COLO668 (cell line): ENCODE measurements at regions not wholly inside any gene's neighbourhood (a gene's known extent, or its start where the extent isn't known, plus 50 kb on each side); places are given as distances from the start of the nearest gene placed in this dataset.

Experiments used
- DNase-seq: peaks from one replicate; lab custom pipeline; 2025; ENCODE audit not compliant: unreplicated experiment; lab: John Stamatoyannopoulos, UW

DNA sequence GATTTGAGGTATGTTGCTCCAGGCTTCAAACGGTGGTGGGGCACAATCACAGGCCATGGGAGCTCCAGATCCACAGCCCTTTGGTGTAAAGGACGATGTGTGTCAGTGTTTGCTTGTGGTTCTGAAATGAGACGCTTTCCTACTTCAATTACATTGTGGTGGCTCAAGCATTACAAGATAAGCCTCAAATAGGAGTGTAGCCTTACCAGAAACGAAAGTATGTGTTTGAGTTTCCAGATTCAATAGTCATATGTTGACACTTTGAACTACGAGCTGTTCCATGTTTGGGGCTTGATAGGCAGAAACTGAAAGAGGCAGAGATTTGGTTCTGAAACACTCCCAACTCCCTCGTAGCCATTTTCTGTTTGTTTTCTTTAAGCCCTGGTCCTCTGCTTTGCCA is 187.1 kb downstream of the MYLK4 start:
- DNase-seq: no peak

DNA sequence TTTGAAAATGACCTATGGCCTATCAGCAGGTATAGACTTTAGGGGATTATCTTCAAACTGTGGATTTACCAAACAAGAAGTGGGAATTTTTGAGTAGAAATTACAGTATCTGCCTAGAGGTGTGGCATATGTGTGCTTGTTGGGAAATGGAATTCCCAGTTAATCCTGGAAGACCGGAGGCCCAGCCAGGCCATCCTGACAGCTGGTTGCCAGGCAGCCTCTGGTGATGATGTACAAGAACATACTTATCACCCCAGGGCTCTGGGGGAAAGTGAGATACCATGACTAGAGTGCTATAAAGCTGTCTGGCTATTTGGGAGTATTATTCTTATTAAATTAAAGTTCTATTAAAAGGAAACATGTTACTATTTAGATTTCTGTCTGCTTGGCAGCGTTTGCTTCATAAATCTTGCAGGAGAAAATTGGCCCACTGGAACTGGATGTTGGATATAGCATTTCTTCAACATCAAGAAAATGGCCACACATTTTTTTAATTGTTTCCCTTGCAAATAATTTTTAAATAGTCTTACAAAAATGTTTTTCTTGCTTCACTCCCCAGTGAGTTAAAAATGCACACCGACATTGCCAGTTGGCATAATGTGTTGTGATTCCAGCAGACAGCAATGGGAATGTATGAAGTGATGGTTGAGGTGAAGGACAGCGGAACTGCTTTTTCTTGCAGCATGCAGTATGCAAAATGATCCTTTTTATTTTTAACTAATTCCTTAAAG is 187.8 kb downstream of the MYLK4 start:
- no peak for DNase-seq

DNA sequence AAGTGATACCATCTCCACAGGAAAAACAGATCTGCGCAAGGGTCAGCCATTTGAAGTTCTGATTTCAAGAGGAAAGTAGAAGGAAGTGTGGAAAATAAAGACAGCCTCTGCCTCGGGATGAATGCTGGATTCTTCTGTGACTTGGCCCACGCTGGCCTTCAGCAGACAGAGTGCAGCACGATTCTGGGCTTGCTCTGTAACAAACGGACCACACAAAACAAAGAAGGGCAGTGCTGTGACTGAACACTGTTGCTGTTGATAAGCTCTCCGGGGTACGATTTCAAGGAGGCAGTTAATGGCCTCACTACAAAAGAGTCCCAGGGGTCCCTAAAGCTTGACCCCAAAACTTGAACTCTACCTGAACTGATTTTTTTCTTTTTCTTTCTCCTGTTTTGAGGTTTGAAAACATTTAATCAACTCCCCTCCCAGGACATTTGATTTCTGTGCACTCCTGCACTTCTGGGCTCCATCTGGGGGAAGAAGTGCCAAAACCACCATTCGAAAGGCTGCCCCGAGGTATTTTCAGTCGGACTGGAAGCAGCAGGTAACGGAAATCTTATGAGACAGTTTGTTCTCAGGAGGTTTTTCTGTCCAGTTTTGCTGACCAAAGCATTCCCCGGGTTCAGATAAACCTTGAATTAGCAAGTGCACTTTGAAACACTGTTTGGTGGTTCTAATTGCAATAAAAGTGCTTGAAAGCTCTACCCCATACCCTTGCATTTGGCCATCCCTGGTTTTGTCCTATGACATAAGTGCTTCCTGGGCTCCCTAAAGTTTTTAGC is 189.6 kb downstream of the MYLK4 start:
- DNase-seq: no peak

DNA sequence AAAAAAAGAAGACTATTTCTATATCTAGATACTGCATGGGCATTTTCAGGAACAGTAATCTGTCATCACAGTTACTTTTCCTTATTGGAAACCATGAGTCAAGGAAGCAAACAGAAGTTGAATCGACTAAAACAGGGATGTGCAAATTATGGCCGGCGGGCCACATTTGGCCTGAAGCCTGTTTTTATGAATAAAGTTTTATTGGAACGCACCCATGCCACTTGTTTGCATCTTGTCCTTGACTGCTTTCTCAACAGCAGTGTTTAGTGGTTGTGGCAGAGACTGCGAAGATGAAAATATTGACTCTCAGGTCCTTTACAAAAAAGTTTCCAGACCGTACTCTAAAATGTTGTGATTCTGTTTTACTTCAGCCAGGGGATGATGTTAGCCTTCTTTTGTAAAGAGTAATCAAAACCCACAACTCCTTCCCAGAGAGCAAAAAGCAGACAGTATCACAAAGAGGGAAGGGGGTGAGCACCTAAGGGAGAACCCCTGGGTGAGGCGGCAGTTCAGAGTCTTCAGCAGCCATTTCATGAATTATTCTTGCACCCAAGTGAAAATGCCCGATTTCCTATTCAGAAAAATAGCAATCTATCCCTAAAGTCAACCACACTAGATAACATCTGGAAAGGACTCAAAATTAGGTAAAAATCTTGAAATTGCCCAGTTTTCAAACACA is 190.4 kb downstream of the MYLK4 start:
- no peak for DNase-seq

DNA sequence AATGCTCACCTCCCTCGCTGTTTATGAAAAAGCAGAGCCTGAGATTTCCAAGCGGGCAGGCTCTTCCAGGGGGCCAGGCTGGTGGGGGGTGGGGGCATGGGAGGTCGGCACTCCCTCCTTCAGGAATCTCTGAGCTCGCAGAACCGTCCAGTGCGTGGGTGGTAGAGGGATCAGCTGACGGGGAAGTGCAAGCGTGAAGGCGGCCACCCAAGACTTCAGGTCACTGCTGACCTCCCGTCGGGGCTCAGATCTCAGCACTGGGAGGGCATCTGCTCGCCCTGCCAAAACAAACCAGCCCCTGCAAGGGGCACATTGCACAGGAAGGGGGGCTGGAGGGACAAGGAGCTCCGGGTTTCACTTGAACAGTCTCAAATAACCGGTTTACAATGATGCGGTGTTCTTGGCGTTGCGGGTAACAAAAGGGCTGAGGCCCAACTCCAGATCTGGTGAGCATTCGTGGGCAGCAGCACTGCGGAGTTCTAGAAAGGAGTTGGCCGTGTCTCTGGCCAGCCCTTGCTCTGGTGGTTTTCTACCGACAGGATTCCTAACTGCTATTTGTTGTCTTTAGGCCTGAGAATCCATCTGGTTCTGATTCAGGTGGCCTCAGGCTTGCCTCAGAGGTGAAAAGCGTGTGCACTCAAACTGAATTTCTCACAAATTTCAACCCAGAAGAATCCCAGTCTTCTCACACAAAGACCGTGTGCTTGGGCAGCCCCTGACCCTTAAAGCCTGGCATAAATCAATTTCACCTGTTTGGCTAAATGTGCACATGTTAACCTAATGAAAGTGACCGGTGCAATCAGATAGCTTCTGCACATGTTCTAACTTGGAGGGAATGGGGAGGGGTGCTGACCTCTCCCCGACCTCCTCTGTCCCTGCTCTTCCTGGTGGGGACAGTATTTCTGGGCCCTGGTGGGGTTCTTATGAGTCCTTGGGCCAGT is 191.6 kb downstream of the MYLK4 start:
- no peak for DNase-seq

DNA sequence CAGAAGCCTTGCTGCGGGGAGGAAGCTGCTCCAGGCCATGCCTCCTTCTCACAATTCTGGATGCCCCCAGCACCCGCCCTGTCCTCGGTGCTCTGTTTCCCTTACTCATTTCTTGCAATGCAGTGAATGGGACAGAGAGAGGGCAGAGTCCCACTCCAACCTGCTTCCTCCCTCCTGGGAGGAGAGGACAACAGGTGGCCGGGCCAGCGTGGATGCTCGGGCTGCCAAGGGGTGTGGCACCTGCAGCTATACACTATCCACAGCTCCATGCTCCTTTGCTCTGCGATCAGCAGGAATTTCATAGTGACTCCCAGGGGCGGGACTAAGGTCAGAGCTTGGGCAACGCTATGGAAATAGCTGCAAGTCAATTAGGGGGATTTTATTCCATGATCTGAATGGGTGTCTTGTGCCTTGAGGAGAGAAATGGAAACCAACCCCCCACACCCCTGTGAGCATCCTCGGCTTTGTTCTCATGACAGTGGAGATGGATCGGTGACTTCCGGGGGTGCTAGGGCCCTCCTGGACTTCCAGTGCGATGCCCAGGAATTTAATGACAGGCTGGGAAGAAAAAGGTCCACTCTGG is 192.5 kb downstream of the MYLK4 start:
- no peak for DNase-seq

DNA sequence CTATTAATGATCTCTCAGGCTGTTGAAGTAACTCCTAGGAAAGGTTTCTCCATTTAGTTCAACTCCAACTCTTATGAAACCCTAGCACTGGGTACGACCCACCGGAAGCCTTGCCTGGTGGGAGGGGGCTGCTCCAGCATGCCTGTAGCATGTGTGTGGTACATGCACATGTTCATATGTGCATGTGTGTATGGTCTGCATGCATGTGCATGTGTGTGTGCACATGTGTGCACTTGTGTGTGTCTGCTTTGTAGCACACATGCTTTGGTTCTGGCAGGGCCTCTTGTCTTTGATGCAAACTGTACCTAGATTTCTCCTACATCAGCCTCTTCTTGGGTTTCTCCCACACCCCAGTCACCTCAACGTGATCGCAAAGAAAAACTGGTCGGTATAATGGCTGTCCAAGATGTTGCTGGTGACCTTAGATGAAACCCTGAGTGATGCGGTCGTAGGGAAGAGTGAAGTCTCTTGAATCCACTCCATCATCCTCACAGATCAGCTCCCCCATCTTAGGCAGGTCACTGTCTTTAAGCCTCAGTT is 193.5 kb downstream of the MYLK4 start:
- DNase-seq: no peak

DNA sequence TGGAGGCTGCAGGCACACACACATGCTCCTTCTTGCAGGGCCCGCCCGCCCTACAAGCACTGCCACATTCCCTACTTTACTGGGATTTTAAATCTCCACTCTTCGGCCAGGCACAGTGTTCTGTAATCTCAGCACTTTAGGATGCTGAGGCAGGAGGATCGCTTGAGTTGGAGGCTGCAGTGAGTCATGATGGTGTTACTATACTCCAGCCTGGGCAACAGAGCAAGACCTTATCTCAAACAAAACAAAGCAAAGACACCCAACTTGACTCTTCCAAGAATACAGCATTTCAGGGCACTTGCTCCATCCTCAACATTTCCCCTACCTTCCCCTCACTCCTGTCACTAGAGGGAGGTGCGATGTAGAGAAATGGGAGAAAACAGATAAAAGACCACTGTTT is 194.0 kb downstream of the MYLK4 start:
- DNase-seq: no peak

DNA sequence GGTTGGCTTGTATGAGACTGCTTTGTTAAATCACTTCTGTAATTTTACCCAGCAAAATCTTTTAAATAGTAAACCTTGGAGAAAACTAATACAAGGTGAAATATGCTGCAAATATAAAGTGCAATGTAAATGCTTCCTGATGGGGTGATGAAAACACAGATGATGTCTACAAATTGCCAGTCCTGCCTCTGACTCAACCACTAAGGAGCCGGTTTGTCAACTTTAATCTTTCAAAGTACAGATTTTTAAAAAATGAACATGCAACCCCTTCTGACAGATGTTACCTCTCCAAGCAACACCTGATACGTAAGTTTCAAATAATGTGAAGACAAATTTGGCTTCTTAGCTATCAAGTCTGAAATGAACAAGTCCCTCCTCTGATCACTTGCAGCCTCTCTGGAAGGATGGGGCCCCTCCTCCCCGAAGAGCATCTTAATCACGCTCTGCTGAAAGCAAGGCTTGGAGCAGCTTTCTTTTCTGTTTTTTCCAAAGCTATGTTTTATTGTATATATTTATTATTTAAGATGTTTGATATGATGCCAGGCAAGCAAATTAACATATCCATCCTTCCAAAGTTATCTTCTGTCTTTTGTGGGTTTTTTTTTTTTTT is 196.0 kb downstream of the MYLK4 start:
- DNase-seq: no peak

DNA sequence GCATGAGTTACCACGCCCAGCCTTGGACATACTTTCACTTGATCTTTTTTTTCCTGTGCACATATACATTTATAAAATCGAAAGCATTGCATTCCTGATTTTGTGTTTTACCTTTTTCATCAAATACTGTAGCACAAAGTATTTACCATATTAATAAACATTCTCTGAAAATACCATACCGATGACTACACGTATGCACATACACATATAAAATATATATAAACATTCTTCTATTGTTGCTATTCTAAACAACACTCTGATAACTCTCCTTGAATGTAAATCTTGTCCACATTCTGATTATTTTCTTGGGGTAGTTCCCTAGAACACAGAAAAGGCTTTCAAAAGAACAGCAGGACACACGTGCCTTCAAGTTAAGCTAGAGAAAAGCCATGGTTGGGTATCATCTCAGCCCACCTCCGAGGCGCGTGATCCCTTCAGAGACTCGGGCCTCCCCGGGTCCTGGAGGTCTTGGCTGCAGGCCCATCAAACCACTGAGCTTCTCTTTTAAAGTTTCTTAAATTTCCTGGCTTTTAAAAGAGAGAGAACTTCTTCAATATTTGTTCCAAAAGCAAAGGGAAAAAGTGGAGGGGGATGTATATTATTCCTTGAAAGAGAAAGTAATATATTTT is 198.1 kb downstream of the MYLK4 start:
- no peak for DNase-seq

DNA sequence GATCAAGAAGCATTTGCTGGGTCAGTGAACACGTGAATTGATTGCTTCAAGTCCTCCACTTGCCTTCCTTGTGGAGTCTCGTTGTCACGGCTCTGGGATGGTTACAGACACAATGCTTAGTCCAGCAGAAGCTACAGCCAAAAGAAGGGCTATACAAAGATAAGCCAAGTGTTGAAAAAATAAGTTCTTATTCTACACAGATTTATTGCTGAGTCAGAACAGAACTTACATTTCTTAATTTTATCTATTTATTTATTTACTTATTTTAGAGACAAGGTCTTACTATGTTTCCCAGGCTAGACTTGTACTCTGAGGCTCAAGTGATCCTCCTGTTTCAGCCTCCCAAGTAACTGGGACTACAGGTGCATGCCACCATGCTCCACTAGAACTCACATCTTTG is 199.0 kb downstream of the MYLK4 start:
- DNase-seq: no peak

DNA sequence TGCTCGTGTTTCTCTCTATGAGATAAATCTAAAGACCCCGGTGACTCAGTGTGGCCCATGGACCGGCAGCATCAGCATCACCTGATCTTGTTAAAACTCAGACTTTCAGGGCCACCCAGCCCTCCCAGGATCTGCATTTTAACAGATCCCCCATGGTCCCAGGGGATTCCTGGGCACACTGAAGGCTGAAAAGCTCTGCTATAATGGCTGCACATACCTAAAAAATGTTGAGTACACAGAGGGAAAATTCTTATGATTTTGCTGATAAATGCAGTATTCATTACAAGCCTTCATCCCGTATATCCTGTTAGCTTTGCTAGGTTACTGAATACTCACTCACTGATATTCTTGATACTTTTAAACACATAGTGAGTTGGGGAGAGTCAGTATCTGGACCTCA is 200.5 kb downstream of the MYLK4 start:
- DNase-seq: no peak

DNA sequence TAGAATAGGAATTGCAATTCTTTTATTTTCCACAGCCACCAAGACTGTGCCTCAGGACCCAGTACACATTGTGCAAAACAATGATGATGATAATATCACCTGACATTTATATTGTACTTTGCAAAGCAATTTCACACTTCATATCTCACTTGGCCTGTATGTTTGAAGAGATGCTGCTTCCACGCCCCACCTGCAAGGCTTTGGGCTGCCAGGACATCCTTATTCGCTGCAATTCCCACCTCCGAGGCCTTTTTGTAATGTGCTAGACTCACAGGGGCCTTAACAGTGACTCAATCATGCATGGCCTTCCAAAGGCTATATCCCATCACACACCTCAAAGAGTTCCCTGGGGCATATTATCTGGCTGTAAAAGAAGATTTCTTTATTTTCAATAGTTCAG is 200.9 kb downstream of the MYLK4 start:
- no peak for DNase-seq

DNA sequence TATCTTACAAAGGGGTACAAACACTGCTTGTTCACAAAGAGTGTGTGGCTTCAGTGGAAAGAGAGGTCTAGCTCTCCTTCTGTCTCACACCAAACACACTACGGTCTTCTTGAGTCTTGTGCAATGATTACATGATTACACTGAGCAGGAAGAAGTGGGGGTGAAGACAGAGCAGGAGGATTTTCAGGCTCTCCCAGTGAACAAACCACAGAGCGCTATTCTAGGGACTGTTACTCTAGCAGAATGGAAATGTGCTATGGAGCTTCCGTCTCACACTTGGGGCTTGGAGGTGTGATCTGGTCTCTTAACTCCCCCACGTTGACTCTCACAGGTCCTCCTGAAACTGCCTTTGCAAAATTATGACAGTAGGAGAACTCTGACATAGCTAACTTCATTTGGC is 203.4 kb downstream of the MYLK4 start:
- no peak for DNase-seq

DNA sequence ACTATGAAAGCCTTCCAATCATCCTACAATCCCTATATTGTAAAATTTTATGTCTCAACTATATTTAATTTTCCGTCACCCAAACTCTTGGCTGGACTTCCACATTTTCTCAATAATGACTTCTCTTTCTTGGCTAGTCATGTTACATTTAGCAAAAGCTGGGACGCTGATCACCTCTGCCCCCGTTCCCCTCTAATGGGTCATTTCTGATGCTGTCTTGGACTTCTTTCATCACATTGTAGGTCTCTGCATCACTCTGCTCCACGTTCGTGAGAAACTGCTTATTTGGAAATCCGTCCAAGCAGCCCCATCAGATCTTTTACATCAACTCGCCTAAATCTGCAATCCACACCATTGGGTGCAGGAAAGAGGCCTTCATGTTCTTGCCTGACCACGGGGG is 203.8 kb downstream of the MYLK4 start:
- no peak for DNase-seq

DNA sequence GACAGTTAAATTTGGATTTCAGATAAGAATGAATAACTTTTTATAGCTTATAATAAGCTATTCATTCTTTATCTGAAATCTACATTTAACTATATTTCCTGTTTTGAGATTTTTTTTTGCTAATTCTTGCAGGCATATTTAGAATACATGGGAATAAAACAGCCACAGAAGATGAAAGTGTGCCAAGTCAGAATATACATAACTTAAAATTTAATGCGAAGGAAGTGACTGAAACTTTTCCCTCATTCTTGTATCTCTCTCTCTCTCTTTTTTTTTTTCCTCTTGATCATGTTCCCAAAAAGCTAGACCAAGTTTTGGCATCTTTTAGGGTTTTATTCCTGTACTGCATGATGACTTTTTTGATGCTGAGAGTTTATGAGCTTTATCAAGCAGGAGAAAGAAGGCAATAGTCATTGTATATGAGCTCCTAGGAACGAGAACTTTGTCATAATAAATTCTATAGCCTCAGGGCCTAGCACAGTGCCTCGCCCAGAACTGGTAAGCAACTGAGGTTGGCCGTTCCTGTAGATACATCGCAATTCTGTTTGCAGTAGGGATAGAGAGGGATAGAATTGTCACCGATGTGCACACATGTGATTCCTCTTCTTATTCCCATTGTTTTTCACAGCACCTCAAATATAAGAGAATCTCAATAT is 205.2 kb downstream of the MYLK4 start:
- DNase-seq: no peak

DNA sequence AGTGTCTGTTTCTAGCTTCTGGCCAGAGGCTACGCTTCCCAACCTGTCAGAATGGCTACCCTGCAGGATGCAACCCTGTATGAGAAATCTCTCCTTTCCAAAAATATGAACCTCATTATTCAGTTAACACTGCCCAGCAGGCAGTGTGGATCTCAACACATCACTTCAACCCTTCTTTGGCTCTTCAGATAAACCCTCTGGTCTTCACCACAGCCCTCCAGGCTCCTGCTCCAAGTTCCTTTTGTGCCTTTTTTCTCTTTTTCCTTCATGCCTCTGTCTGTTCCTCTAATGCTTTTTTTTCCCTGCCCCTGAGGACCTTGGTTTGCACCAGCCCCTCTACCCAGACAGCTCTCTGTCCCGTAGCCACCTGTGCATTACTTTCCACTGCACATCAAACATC is 207.4 kb downstream of the MYLK4 start:
- DNase-seq: no peak

DNA sequence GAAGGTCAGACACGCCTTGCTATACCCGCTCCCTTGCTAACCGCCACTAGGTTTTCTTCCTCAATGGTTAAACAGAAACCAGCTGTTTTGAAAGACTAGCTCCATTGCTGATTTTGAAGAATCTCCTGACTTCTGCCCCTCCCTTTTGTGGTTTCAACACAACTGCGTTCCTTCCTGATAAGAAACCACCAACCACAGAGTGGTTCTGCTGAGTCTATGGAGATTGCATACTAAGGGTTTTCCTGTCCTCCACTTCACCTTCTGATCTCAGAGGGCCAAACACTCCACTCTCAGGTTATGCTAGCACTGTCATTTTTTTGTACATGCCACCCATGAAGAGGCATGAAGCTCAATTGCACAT is 207.9 kb downstream of the MYLK4 start:
- DNase-seq: no peak
